IMR-90 (cell line): ENCODE measurements at regions not wholly inside any gene's neighbourhood (a gene's known extent, or its start where the extent isn't known, plus 50 kb on each side); places are given as distances from the start of the nearest gene placed in this dataset.

Source experiments
- ATAC-seq: fragments of 200-7000 bp; cut with Tn5 transposase; 2 replicates; pipeline ENCODE4 v1.9.1; 2020; ENCODE audit warnings: low read depth, mild to moderate bottlenecking, moderate library complexity
- BruUV-seq: library from RNA; stranded (reverse); fragments of 400-500 nt; replicated peaks from 2 replicates; lab custom pipeline; 2021; lab: Mats Ljungman, UMichigan
- CTCF ChIA-PET: fragments of 300-600 bp; formaldehyde crosslinking; extraction: SDS; loops from one replicate; lab custom pipeline; 2021; ENCODE audit warnings: antibody characterized with exemption; lab: Yijun Ruan, JAX
- POLR2A ChIA-PET: fragments of 300-600 bp; sonication (Branson Sonifier 250); formaldehyde crosslinking; loops from one replicate; lab custom pipeline; 2022; ENCODE audit warnings: antibody characterized with exemption; ENCODE audit not compliant: unreplicated experiment; lab: Charles Lee
- DNase-seq: peaks from one replicate; pipeline ENCODE4 v3.0.0; 2013
- H2AFZ ChIP-seq: replicated peaks from 2 replicates; pipeline ENCODE3; 2013; ENCODE audit warnings: low read length, mild to moderate bottlenecking; ENCODE audit not compliant: poor library complexity
- H2AK5ac ChIP-seq: 2 replicates; pipeline ENCODE4 v1.6.1; 2013; ENCODE audit warnings: low read depth, low read length, inconsistent platforms
- H2AK9ac ChIP-seq: replicated peaks from 2 replicates; pipeline ENCODE3; 2013; ENCODE audit warnings: mild to moderate bottlenecking, low read depth, low read length, moderate library complexity; ENCODE audit not compliant: poor library complexity
- H2BK120ac ChIP-seq: 2 replicates; pipeline ENCODE4 v1.6.1; 2013; ENCODE audit warnings: low read depth, low read length, inconsistent platforms
- H2BK15ac ChIP-seq: 3 replicates; pipeline ENCODE4 v1.6.1; 2013; ENCODE audit warnings: low read depth, low read length, inconsistent platforms
- H2BK20ac ChIP-seq: 2 replicates; pipeline ENCODE4 v1.6.1; 2013; ENCODE audit warnings: low read depth, mild to moderate bottlenecking, inconsistent platforms, low read length, moderate library complexity
- H2BK5ac ChIP-seq: 2 replicates; pipeline ENCODE4 v1.6.1; 2013; ENCODE audit warnings: mild to moderate bottlenecking, low read depth, low read length, inconsistent platforms; ENCODE audit not compliant: poor library complexity, severe bottlenecking
- H3K14ac ChIP-seq: replicated peaks from 2 replicates; pipeline ENCODE4 v1.6.1; 2013; ENCODE audit warnings: low read depth, low read length, inconsistent platforms
- H3K18ac ChIP-seq: 2 replicates; pipeline ENCODE4 v1.6.1; 2013; ENCODE audit warnings: low read depth, low read length, control low read depth
- H3K23ac ChIP-seq: 2 replicates; pipeline ENCODE4 v1.6.1; 2013; ENCODE audit warnings: low read depth, low read length, inconsistent platforms
- H3K27ac ChIP-seq: 2 replicates; pipeline ENCODE4 v1.5.1; 2013; ENCODE audit warnings: mild to moderate bottlenecking, control low read depth, low read length; ENCODE audit not compliant: insufficient read depth
- H3K27me3 ChIP-seq: 2 replicates; pipeline ENCODE4 v1.6.1; 2013; ENCODE audit warnings: low read length; ENCODE audit not compliant: control insufficient read depth, insufficient read depth
- H3K36me3 ChIP-seq: 2 replicates; pipeline ENCODE4 v1.6.1; 2013; ENCODE audit warnings: low read length, mixed read lengths; ENCODE audit not compliant: control insufficient read depth, insufficient read depth
- H3K4ac ChIP-seq: 2 replicates; pipeline ENCODE4 v1.6.1; 2013; ENCODE audit warnings: low read depth, low read length, inconsistent platforms
- H3K4me1 ChIP-seq: 2 replicates; pipeline ENCODE4 v1.6.1; 2013; ENCODE audit warnings: low read length, mixed read lengths; ENCODE audit not compliant: control insufficient read depth, insufficient read depth
- H3K4me2 ChIP-seq: 2 replicates; pipeline ENCODE4 v1.6.1; 2013; ENCODE audit warnings: low read depth, mild to moderate bottlenecking, control low read depth, low read length, moderate library complexity
- H3K4me3 ChIP-seq: 2 replicates; pipeline ENCODE4 v1.5.1; 2013; ENCODE audit warnings: low read depth, mild to moderate bottlenecking, control low read depth, low read length, moderate library complexity; ENCODE audit not compliant: insufficient read depth
- H3K56ac ChIP-seq: 2 replicates; pipeline ENCODE4 v1.6.1; 2013; ENCODE audit warnings: low read length, inconsistent platforms; ENCODE audit not compliant: insufficient read depth; ENCODE audit errors: extremely low read depth
- H3K79me1 ChIP-seq, 2 experiments: 2 replicates each; pipeline ENCODE4 v1.6.1; 2013; ENCODE audit warnings: low read length in 2 of 2, inconsistent platforms in 1 of 2, low read depth in 1 of 2
- H3K9ac ChIP-seq: 2 replicates; pipeline ENCODE4 v1.6.1; 2013; ENCODE audit warnings: low read depth, low read length, control low read depth
- H3K9me1 ChIP-seq: 2 replicates; pipeline ENCODE4 v1.6.1; 2013; ENCODE audit warnings: low read length, inconsistent platforms; ENCODE audit not compliant: insufficient read depth
- H3K9me3 ChIP-seq: 2 replicates; pipeline ENCODE4 v1.6.1; 2013; ENCODE audit warnings: low read length; ENCODE audit not compliant: control insufficient read depth, insufficient read depth
- H4K20me1 ChIP-seq: 2 replicates; pipeline ENCODE4 v1.6.1; 2013; ENCODE audit warnings: low read length, inconsistent platforms; ENCODE audit not compliant: insufficient read depth
- H4K5ac ChIP-seq: 2 replicates; pipeline ENCODE4 v1.6.1; 2013; ENCODE audit warnings: mild to moderate bottlenecking, low read depth, low read length, control low read depth
- H4K8ac ChIP-seq, 2 experiments: 2 replicates each; pipeline ENCODE4 v1.6.1; 2013; ENCODE audit warnings: low read depth in 2 of 2, low read length in 2 of 2, control low read depth in 1 of 2, inconsistent platforms in 1 of 2
- H4K91ac ChIP-seq: 2 replicates; pipeline ENCODE4 v1.6.1; 2013; ENCODE audit warnings: low read depth, low read length, inconsistent platforms; ENCODE audit not compliant: insufficient read depth
- MAFK ChIP-seq: IDR thresholded peaks from 2 replicates; pipeline ENCODE4 v1.6.1; 2012; ENCODE audit warnings: low read depth, low read length, improper control_type of control experiment
- WGBS, 2 experiments: methylation state at CpG; one replicate each; pipeline versions ENCODE4 v1.1.5 to v1.1.7; 2013; ENCODE audit warnings: missing lambda C conversion rate in 2 of 2; ENCODE audit not compliant: insufficient read length in 1 of 2; ENCODE audit errors: extremely low coverage in 2 of 2; 5-methylcytosine and 5-hydroxymethylcytosine counted together
- dilution Hi-C: fragments of 300-500 bp; cut with HindIII; formaldehyde crosslinking; loops from one replicate; pipeline ENCODE4 v1.14.3; 2018; ENCODE audit warnings: low sequenced_read_pairs; ENCODE audit not compliant: unreplicated experiment
- in situ Hi-C: fragments of 300-500 bp; cut with MboI; formaldehyde crosslinking; loops from 3 replicates; pipeline ENCODE4 v1.14.3; 2019; ENCODE audit warnings: low sequenced_read_pairs, inconsistent platforms, mixed read lengths
- intact Hi-C: fragments of 100-400 bp; cut with micrococcal nuclease; formaldehyde crosslinking; loops from 2 replicates; pipeline ENCODE4 v1.10.0; 2022
- TF ChIP-seq, protein P1 (sequence below): fragments of 150-350 bp; IDR thresholded peaks from 2 replicates; pipeline ENCODE4 v1.6.1; 2017; ENCODE audit warnings: mild to moderate bottlenecking, antibody characterized with exemption, low read length, low read depth

DNA sequence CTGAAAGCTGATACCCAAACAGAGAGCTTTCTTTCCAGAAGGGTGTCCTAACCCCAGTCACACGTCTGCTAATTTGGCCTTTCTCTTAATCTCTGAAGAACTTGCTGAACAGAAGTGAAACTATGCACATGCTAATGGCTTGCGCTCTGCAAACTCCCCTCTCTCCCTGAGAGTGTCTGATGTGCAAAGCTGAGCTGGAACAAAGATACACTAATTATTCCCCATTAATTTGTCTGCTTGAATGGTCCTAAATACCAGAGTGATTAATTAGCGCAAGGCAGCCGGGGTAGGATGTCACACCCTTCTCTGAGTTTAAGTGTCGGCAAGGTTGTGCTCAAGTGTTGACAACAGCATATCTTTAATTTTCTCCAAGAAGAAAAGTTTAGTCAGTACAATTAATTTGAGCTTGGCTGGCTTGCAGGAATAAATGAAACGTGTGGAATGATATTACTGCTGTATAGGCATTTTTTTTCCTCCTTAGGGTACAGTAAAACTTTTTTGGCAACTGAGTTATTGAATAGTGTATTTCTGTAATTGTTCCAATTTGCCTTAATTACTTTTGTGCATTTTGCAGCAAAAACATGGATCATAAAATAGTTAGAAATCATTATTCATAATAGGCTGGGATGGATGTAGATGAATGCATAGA, 715.9 kb upstream of the POU3F2 start:
- intact Hi-C loops (no loop called here), dilution Hi-C loops (no loop called here), in situ Hi-C loops (no loop called here)
- no peak overlapping the region for H2BK120ac ChIP-seq
- ATAC-seq = no peak
- no peaks in the 10 kb centered on the region for H4K20me1 ChIP-seq
- no peaks in the 10 kb centered on the region for H3K36me3 ChIP-seq
- H2AFZ ChIP-seq = no peak overlapping the region
- no peak overlapping the region for H3K4me3 ChIP-seq
- H3K4ac ChIP-seq = no peak overlapping the region
- no peak overlapping the region for H2AK5ac ChIP-seq
- TF ChIP-seq, protein P1, sequence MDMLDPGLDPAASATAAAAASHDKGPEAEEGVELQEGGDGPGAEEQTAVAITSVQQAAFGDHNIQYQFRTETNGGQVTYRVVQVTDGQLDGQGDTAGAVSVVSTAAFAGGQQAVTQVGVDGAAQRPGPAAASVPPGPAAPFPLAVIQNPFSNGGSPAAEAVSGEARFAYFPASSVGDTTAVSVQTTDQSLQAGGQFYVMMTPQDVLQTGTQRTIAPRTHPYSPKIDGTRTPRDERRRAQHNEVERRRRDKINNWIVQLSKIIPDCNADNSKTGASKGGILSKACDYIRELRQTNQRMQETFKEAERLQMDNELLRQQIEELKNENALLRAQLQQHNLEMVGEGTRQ = no peak
- TF ChIP-seq MAFK = peak; percentile 43
- no peak overlapping the region for H3K9ac ChIP-seq
- H3K79me1 ChIP-seq = no peaks in the 10 kb centered on the region
- POLR2A ChIA-PET = no interaction called here
- no peak overlapping the region for H3K18ac ChIP-seq
- H2BK15ac ChIP-seq = no peak overlapping the region
- H2BK5ac ChIP-seq = no peak overlapping the region
- DNase-seq = no peak
- no peak overlapping the region for H3K23ac ChIP-seq
- H3K9me3 ChIP-seq = peaks cover 2% of the 10 kb centered on the region; the same call in 1 of the 2 replicates
- no peak overlapping the region for H4K91ac ChIP-seq
- CTCF ChIA-PET = no interaction called here
- no peak overlapping the region for H3K27ac ChIP-seq
- H2BK20ac ChIP-seq = no peak overlapping the region
- H3K4me1 ChIP-seq = no peaks in the 10 kb centered on the region
- no peaks in the 10 kb centered on the region for H3K27me3 ChIP-seq
- H3K4me2 ChIP-seq = no peak overlapping the region
- H3K9me1 ChIP-seq = no peaks in the 10 kb centered on the region
- H4K8ac ChIP-seq = no peak overlapping the region
- no TSS peak for BruUV-seq
- no peak overlapping the region for H4K5ac ChIP-seq
- no CpG with 5 or more reads among the region's 6 CpGs for WGBS, 2 experiments
- no peak overlapping the region for H3K56ac ChIP-seq
- no peak overlapping the region for H2AK9ac ChIP-seq
- H3K14ac ChIP-seq = no peak overlapping the region
